ENCODE measurements at regions not wholly inside any gene's neighbourhood (a gene's known extent, or its start where the extent isn't known, plus 50 kb on each side); places are given as distances from the start of the nearest gene placed in this dataset.

- peak; percentile 85 to 87 for DNase-seq
These were observed 57.3 kb downstream of the EVX1 start for GRCh38 chr7:27299861-27300260.

- peak in 1 of 2 experiments; percentile 68 for DNase-seq
These were observed 57.8 kb downstream of the EVX1 start for GRCh38 chr7:27300421-27300820.

- no peak for DNase-seq
These were observed 60.0 kb downstream of the EVX1 start for GRCh38 chr7:27302590-27302989.

- DNase-seq: no peak
These were observed 60.4 kb downstream of the EVX1 start for GRCh38 chr7:27303026-27303425.

- DNase-seq: no peak
These were observed 63.3 kb downstream of the EVX1 start for GRCh38 chr7:27305854-27306253.

- DNase-seq: no peak
These were observed 70.2 kb downstream of the EVX1 start for GRCh38 chr7:27312820-27313219.

GRCh38 chr7:27314111-27314510, 71.5 kb downstream of the EVX1 start:
- no peak for DNase-seq

GRCh38 chr7:27315066-27315465, 72.5 kb downstream of the EVX1 start:
- no peak for DNase-seq

GRCh38 chr7:27316311-27316710, 73.7 kb downstream of the EVX1 start:
- DNase-seq: no peak

- no peak for DNase-seq
These were observed 81.6 kb downstream of the EVX1 start for GRCh38 chr7:27324246-27324645.

- peak in 1 of 2 experiments; percentile 22 for DNase-seq
These were observed 87.3 kb downstream of the EVX1 start for GRCh38 chr7:27329909-27330308.

- DNase-seq: no peak
These were observed 96.9 kb downstream of the EVX1 start for GRCh38 chr7:27339478-27339877.

GRCh38 chr7:27344471-27344870, 101.9 kb downstream of the EVX1 start:
- no peak for DNase-seq

GRCh38 chr7:27345164-27345887, 102.7 kb downstream of the EVX1 start:
- peak; percentile 83 to 84 for DNase-seq

- DNase-seq: no peak
These were observed 103.4 kb downstream of the EVX1 start for GRCh38 chr7:27345997-27346396.

GRCh38 chr7:27346531-27347275, 104.1 kb downstream of the EVX1 start:
- DNase-seq: peak in 1 of 2 experiments; percentile 22

GRCh38 chr7:27347276-27347640, 104.7 kb downstream of the EVX1 start:
- no peak for DNase-seq

- DNase-seq: no peak
These were observed 107.0 kb downstream of the EVX1 start for GRCh38 chr7:27349621-27350020.

GRCh38 chr7:27351137-27351536, 108.5 kb downstream of the EVX1 start:
- DNase-seq: peak in 1 of 2 experiments; percentile 36

GRCh38 chr7:27351786-27352185, 109.2 kb downstream of the EVX1 start:
- DNase-seq: no peak

- no peak for DNase-seq
These were observed 116.9 kb downstream of the EVX1 start for GRCh38 chr7:27359181-27360125.

GRCh38 chr7:27361522-27361921, 118.9 kb downstream of the EVX1 start:
- no peak for DNase-seq

- no peak for DNase-seq
These were observed 119.4 kb downstream of the EVX1 start for GRCh38 chr7:27362026-27362425.

Measured in NCI-H526 (cell line).